ENCODE measurements at regions not wholly inside any gene's neighbourhood (a gene's known extent, or its start where the extent isn't known, plus 50 kb on each side); places are given as distances from the start of the nearest gene placed in this dataset.

- H3K4me1 ChIP-seq (ENCODE audit: control insufficient read depth in 1 of 2, insufficient read depth in 1 of 2, low read depth in 1 of 2, low read length in 1 of 2), result no peaks in the 10 kb centered on the region
- no peaks in the 10 kb centered on the region for H3K27me3 ChIP-seq
- H3K9me3 ChIP-seq, result no peaks in the 10 kb centered on the region
- H3K27ac ChIP-seq, result no peak overlapping the region
- H3K36me3 ChIP-seq, result no peaks in the 10 kb centered on the region
- no peak overlapping the region for H3K4me3 ChIP-seq (ENCODE audit: low read depth in 1 of 2, low read length in 1 of 2)
- TF ChIP-seq, protein P1, sequence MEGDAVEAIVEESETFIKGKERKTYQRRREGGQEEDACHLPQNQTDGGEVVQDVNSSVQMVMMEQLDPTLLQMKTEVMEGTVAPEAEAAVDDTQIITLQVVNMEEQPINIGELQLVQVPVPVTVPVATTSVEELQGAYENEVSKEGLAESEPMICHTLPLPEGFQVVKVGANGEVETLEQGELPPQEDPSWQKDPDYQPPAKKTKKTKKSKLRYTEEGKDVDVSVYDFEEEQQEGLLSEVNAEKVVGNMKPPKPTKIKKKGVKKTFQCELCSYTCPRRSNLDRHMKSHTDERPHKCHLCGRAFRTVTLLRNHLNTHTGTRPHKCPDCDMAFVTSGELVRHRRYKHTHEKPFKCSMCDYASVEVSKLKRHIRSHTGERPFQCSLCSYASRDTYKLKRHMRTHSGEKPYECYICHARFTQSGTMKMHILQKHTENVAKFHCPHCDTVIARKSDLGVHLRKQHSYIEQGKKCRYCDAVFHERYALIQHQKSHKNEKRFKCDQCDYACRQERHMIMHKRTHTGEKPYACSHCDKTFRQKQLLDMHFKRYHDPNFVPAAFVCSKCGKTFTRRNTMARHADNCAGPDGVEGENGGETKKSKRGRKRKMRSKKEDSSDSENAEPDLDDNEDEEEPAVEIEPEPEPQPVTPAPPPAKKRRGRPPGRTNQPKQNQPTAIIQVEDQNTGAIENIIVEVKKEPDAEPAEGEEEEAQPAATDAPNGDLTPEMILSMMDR (IDR thresholded peaks at IDR 0.05), result no peak
These were observed 371.8 kb upstream of the GALNTL6 start for GRCh38 chr4:171441300-171441941.

- H3K9me3 ChIP-seq, result no peaks in the 10 kb centered on the region
- H3K27me3 ChIP-seq, result no peaks in the 10 kb centered on the region
- H3K36me3 ChIP-seq, result no peaks in the 10 kb centered on the region
- TF ChIP-seq, protein P1 (IDR thresholded peaks at IDR 0.05), result no peak
- no peaks in the 10 kb centered on the region for H3K4me1 ChIP-seq (ENCODE audit: control insufficient read depth in 1 of 2, insufficient read depth in 1 of 2, low read depth in 1 of 2, low read length in 1 of 2)
- no peak overlapping the region for H3K27ac ChIP-seq
- no peak overlapping the region for H3K4me3 ChIP-seq (ENCODE audit: low read depth in 1 of 2, low read length in 1 of 2)
These were observed 379.5 kb upstream of the GALNTL6 start for GRCh38 chr4:171433674-171434073.

GRCh38 chr4:171432536-171432935 is 380.7 kb upstream of the GALNTL6 start:
- no peaks in the 10 kb centered on the region for H3K36me3 ChIP-seq
- H3K27me3 ChIP-seq, result no peaks in the 10 kb centered on the region
- no peaks in the 10 kb centered on the region for H3K9me3 ChIP-seq
- H3K4me3 ChIP-seq (ENCODE audit: low read depth in 1 of 2, low read length in 1 of 2), result no peak overlapping the region
- H3K4me1 ChIP-seq (ENCODE audit: control insufficient read depth in 1 of 2, insufficient read depth in 1 of 2, low read depth in 1 of 2, low read length in 1 of 2), result no peaks in the 10 kb centered on the region
- TF ChIP-seq, protein P1 (IDR thresholded peaks at IDR 0.05), result no peak
- no peak overlapping the region for H3K27ac ChIP-seq

DNA sequence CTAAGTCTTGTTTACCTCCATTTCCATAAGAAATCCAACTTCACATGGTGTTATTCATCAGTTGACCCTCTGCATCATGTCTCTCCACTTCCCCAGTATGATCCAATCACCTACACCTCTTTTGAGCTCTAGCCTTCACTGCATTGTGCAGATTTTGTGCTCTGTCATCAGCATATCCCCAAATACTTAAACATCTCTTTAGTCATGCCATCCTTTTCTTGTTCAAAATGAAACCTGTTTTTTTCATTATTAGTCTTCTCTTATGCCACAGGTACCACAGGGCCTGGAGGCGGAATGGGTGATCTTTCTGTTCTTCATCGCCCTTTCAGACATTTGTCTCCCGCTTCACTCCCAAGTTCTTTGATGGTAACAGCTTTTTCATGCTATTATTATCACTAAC is 382.7 kb upstream of the GALNTL6 start:
- TF ChIP-seq, protein P1 (IDR thresholded peaks at IDR 0.05), result no peak
- H3K9me3 ChIP-seq, result no peaks in the 10 kb centered on the region
- H3K27me3 ChIP-seq, result no peaks in the 10 kb centered on the region
- no peaks in the 10 kb centered on the region for H3K36me3 ChIP-seq
- no peak overlapping the region for H3K4me3 ChIP-seq (ENCODE audit: low read depth in 1 of 2, low read length in 1 of 2)
- H3K27ac ChIP-seq, result no peak overlapping the region
- H3K4me1 ChIP-seq (ENCODE audit: control insufficient read depth in 1 of 2, insufficient read depth in 1 of 2, low read depth in 1 of 2, low read length in 1 of 2), result no peaks in the 10 kb centered on the region

- Histone ChIP-seq H3K9me3 (no peaks in the 10 kb centered on the region), H3K27me3 (no peaks in the 10 kb centered on the region), H3K4me1 (ENCODE audit: control insufficient read depth in 1 of 2, insufficient read depth in 1 of 2, low read depth in 1 of 2, low read length in 1 of 2) (no peaks in the 10 kb centered on the region), H3K27ac (no peak overlapping the region), H3K4me3 (ENCODE audit: low read depth in 1 of 2, low read length in 1 of 2) (no peak overlapping the region), H3K36me3 (no peaks in the 10 kb centered on the region)
- TF ChIP-seq, protein P1 (IDR thresholded peaks at IDR 0.05), result no peak
These were observed 416.0 kb upstream of the GALNTL6 start for GRCh38 chr4:171397175-171397574.
